D341Med (cell line): ENCODE measurements at regions not wholly inside any gene's neighbourhood (a gene's known extent, or its start where the extent isn't known, plus 50 kb on each side); places are given as distances from the start of the nearest gene placed in this dataset.
A peak's percentile ranks its signal among the peaks of the same experiment; 100 is the strongest.
"Not testable (repeated sequence)": the region's sequence is repeated elsewhere in the genome, so short reads cannot be mapped to it uniquely, and the experiment has no call there.

Source experiments
- DNase-seq: peaks from one replicate; pipeline ENCODE4 v3.0.0; 2012; ENCODE audit warnings: low spot score

DNA sequence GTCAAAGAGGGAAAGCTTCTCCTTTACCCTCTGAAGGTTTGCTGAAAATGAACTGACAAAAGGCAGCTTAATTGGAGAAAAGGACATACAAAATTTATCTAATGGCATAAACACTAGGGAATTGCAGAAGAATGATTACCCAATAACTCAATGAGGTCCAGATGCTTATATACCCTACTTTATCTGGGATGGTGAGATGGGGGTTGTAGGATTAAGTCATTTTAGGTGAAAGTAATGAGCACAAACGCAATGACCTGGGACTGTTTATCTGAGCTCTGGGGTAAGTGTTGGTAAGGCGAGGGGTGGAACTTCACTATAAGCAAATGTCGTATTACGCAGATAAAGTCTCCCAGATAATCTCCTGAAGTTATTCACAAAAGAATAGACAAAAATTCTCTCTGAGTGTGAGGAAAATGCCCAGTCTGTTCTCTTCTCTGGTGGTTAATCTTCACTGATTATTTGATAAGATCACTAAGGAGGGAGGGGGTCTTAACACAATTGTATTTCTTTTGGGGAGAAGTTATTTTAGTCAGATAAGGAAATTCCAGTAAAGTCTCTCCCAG is 1067.8 kb downstream of the DNAJB9 start:
- no peak for DNase-seq

- DNase-seq, result no peak
These were observed 1068.6 kb downstream of the DNAJB9 start for GRCh38 chr7:109638321-109638720.

GRCh38 chr7:109639561-109639960 is 1069.9 kb downstream of the DNAJB9 start:
- DNase-seq, result no peak

GRCh38 chr7:109641445-109641844 is 1071.8 kb downstream of the DNAJB9 start:
- DNase-seq, result no peak

GRCh38 chr7:109646124-109646523 is 1076.5 kb downstream of the DNAJB9 start:
- DNase-seq, result no peak

- DNase-seq, result not testable (repeated sequence)
These were observed 1076.9 kb downstream of the DNAJB9 start for GRCh38 chr7:109646594-109646993.

DNA sequence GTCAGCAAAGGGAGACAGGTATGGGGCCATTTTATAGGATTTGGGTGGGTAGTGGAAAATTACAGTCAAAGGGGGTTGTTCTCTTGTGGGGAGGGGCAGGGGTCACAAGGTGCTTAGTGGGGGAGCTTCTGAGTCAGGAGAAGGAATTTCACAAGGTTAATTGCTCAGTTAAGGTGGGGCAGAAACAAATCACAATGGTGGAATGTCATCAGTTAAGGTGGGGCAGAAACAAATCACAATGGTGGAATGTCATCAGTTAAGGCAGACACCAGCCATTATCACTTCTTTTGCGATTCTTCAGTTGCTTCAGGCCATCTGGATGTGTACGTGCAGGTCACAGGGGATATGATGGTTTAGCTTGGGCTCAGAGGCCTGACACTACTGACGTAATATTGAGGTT is 1077.6 kb downstream of the DNAJB9 start:
- DNase-seq, result not testable (repeated sequence)

- no peak for DNase-seq
These were observed 1089.6 kb downstream of the DNAJB9 start for GRCh38 chr7:109659261-109659660.

DNA sequence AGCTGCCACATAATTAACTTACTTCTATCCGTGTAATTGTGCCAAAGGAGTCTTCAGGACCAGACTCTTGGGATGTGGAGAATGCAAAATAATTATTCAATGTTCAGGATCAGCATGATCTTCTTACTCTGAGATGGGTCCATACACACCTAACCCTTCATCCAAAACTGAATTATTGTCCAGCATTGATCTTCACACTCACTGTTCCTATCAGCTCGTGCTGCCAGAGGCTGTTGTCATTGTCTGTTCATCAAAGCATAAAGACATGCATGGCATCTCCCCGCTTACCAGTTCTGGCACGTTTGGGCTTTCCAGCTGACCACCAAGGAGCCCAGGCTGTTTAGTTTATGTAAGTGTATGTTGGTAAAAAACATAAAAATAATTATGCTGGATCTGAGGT is 1090.7 kb downstream of the DNAJB9 start:
- DNase-seq, result no peak

DNA sequence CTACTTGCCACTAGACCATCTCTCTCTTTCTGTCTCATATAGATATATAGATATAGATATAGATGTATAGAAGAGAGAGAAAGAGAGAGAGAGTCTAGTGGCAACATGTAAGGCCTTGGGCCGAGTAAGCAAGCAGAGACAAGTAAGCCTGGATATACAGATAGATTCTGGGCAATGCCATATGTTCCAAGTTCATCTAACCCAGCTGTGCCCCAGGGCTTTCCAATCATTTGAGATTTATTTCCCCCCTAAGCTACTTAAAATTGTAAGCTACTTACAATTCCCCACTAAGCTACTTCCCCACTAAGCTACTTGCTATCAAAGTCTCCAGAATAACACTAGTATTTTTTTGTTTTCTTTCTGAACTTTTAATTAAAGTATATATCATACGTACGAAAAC is 1094.1 kb downstream of the DNAJB9 start:
- DNase-seq, result peak; percentile 74

GRCh38 chr7:109687269-109687668 is 1117.6 kb downstream of the DNAJB9 start:
- not testable (repeated sequence) for DNase-seq

GRCh38 chr7:109692613-109693012 is 1122.9 kb downstream of the DNAJB9 start:
- DNase-seq, result not testable (repeated sequence)

- DNase-seq, result no peak
These were observed 1124.7 kb downstream of the DNAJB9 start for GRCh38 chr7:109694149-109695071.

DNA sequence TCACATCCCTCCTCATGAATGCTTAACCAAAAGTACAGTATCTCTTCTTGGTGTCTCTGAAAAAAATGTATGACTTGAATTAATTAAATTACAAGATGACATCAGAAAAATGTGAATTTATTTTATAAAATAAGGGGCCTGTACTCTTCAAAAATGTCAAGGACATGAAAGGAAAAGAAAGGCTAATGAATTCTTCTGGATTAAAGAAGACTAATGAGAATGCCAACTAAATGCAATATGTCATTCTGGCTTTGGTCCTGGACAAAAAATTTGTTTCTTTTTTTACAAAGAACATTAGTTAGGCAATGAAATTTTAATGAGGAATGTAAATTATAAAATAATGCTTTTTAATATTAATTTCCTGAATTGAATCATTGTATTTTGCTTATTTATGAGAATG is 1125.7 kb downstream of the DNAJB9 start:
- DNase-seq, result no peak

- DNase-seq, result no peak
These were observed 1127.0 kb downstream of the DNAJB9 start for GRCh38 chr7:109696723-109697122.

GRCh38 chr7:109699661-109700060 is 1130.0 kb downstream of the DNAJB9 start:
- no peak for DNase-seq

GRCh38 chr7:109713366-109713765 is 1143.7 kb downstream of the DNAJB9 start:
- DNase-seq, result no peak

DNA sequence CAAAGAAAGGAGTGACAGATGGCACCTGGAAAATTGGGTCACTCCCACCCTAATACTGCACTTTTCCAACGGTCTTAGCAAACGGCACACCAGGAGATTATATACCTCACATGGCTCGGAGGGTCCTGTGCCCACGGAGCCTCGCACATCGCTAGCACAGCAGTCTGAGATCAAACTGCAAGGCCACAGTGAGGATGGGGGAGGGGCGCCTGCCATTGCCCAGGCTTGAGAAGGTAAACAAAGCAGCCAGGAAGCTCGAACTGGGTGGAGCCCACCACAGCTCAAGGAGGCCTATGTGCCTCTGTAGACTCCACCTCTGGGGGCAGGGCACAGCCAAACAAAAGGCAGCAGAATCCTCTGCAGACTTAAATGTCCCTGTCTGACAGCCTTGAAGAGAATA is 1149.7 kb downstream of the DNAJB9 start:
- DNase-seq, result not testable (repeated sequence)

GRCh38 chr7:109734601-109735000 is 1164.9 kb downstream of the DNAJB9 start:
- DNase-seq, result no peak

DNA sequence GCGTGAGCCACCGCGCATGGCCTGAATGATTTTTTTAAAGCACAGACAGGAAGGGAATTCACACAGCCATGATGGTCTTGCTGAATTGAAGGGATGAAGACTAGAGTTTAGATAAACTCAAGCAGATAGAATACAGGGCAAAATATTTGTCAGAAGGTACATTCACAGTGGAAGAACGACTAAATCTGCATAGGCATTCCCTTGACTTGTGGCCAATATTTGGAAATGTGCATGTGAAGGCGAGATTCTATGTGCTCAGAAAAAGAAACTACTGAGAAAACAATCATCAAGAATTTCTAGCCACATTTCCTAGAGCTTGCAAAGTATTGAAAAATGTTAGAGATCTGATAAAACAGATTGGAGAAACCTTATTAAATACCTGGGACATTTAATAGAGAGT is 1166.2 kb downstream of the DNAJB9 start:
- no peak for DNase-seq

DNA sequence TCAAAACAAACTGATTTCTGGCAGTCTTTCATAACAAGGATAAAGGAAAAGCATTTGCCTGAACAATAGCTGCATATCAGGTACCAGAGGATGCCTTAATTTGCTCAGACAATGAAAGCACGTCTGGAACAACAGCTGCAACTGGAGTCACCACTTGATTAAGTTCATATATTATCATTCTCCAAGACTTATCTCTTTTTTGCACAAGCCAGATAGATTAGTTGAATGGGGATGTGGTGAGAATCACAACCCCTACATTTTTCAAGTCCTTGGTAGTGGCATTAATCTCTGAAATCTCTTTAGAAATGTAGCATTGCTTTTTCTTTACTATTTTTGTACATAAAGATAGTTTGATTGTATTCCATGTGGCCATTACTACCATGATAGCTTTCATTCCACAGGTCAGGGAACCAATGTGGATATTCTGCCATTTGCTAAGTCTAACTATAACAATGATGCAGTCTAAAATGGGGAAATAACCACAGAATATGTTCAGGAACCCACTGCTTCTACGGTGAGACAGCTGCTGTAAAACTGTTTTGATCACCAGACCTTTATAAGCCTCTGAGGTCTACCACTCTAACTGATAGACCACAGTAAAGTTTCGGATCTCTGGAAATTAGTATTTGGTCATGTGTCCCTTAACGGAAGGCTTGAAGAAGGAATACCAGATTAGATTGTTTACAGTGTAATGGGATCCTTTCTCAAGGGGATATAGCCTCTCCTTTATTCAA is 1176.2 kb downstream of the DNAJB9 start:
- no peak for DNase-seq

GRCh38 chr7:109751241-109751640 is 1181.6 kb downstream of the DNAJB9 start:
- no peak for DNase-seq

GRCh38 chr7:109752068-109752467 is 1182.4 kb downstream of the DNAJB9 start:
- no peak for DNase-seq
